ENCODE measurements at regions not wholly inside any gene's neighbourhood (a gene's known extent, or its start where the extent isn't known, plus 50 kb on each side); places are given as distances from the start of the nearest gene placed in this dataset.

GRCh38 chr10:130836344-130836743 lies 475.2 kb downstream of the TCERG1L start:
- Mint-ChIP-seq H3K27ac (no peak overlapping the region), H3K9me3 (peaks cover 3% of the 10 kb centered on the region), H3K27me3 (ENCODE audit: low read depth) (peaks cover 2% of the 10 kb centered on the region), H3K4me3 (no peak overlapping the region), H3K4me1 (ENCODE audit: low read depth) (no peaks in the 10 kb centered on the region), H3K36me3 (ENCODE audit: low read depth) (no peaks in the 10 kb centered on the region)
- DNase-seq (ENCODE audit: low spot score) = no peak

- Mint-ChIP-seq H3K27me3 (ENCODE audit: low read depth) (peaks cover 2% of the 10 kb centered on the region), H3K27ac (no peak overlapping the region), H3K9me3 (no peaks in the 10 kb centered on the region), H3K4me3 (no peak overlapping the region), H3K36me3 (ENCODE audit: low read depth) (no peaks in the 10 kb centered on the region), H3K4me1 (ENCODE audit: low read depth) (no peaks in the 10 kb centered on the region)
- no peak for DNase-seq (ENCODE audit: low spot score)
Observed at GRCh38 chr10:130843051-130843653, 468.4 kb downstream of the TCERG1L start.

GRCh38 chr10:130844310-130844709 lies 467.2 kb downstream of the TCERG1L start:
- Mint-ChIP-seq H3K36me3 (ENCODE audit: low read depth) (no peaks in the 10 kb centered on the region), H3K4me3 (no peak overlapping the region), H3K27ac (no peak overlapping the region), H3K4me1 (ENCODE audit: low read depth) (no peaks in the 10 kb centered on the region), H3K9me3 (no peaks in the 10 kb centered on the region), H3K27me3 (ENCODE audit: low read depth) (no peaks in the 10 kb centered on the region)
- DNase-seq (ENCODE audit: low spot score) = no peak

GRCh38 chr10:130847170-130847569 lies 464.4 kb downstream of the TCERG1L start:
- Mint-ChIP-seq H3K9me3 (peaks cover 4% of the 10 kb centered on the region), H3K4me1 (ENCODE audit: low read depth) (no peaks in the 10 kb centered on the region), H3K27me3 (ENCODE audit: low read depth) (no peaks in the 10 kb centered on the region), H3K4me3 (no peak overlapping the region), H3K36me3 (ENCODE audit: low read depth) (no peaks in the 10 kb centered on the region), H3K27ac (no peak overlapping the region)
- DNase-seq (ENCODE audit: low spot score) = no peak

- no peaks in the 10 kb centered on the region for H3K27me3 Mint-ChIP-seq (ENCODE audit: low read depth)
- no peaks in the 10 kb centered on the region for H3K4me1 Mint-ChIP-seq (ENCODE audit: low read depth)
- no peaks in the 10 kb centered on the region for H3K36me3 Mint-ChIP-seq (ENCODE audit: low read depth)
- no peak overlapping the region for H3K27ac Mint-ChIP-seq
- DNase-seq (ENCODE audit: low spot score) = no peak
- peaks cover 13% of the 10 kb centered on the region for H3K9me3 Mint-ChIP-seq
- H3K4me3 Mint-ChIP-seq = no peak overlapping the region
Observed at GRCh38 chr10:130848855-130849254, 462.7 kb downstream of the TCERG1L start.

GRCh38 chr10:130854151-130854550 lies 457.4 kb downstream of the TCERG1L start:
- H3K9me3 Mint-ChIP-seq = peaks cover 31% of the 10 kb centered on the region
- no peaks in the 10 kb centered on the region for H3K36me3 Mint-ChIP-seq (ENCODE audit: low read depth)
- no peaks in the 10 kb centered on the region for H3K27me3 Mint-ChIP-seq (ENCODE audit: low read depth)
- no peaks in the 10 kb centered on the region for H3K4me1 Mint-ChIP-seq (ENCODE audit: low read depth)
- no peak for DNase-seq (ENCODE audit: low spot score)
- H3K4me3 Mint-ChIP-seq = no peak overlapping the region
- no peak overlapping the region for H3K27ac Mint-ChIP-seq

- Mint-ChIP-seq H3K36me3 (ENCODE audit: low read depth) (no peaks in the 10 kb centered on the region), H3K4me1 (ENCODE audit: low read depth) (no peaks in the 10 kb centered on the region), H3K9me3 (peaks cover 25% of the 10 kb centered on the region), H3K27me3 (ENCODE audit: low read depth) (no peaks in the 10 kb centered on the region), H3K27ac (no peak overlapping the region), H3K4me3 (no peak overlapping the region)
- DNase-seq (ENCODE audit: low spot score) = no peak
Observed at GRCh38 chr10:130857631-130858295, 453.8 kb downstream of the TCERG1L start.

GRCh38 chr10:130858626-130859025 lies 452.9 kb downstream of the TCERG1L start:
- no peak overlapping the region for H3K27ac Mint-ChIP-seq
- H3K9me3 Mint-ChIP-seq = peaks cover 18% of the 10 kb centered on the region
- no peaks in the 10 kb centered on the region for H3K4me1 Mint-ChIP-seq (ENCODE audit: low read depth)
- H3K36me3 Mint-ChIP-seq (ENCODE audit: low read depth) = no peaks in the 10 kb centered on the region
- DNase-seq (ENCODE audit: low spot score) = no peak
- H3K27me3 Mint-ChIP-seq (ENCODE audit: low read depth) = no peaks in the 10 kb centered on the region
- H3K4me3 Mint-ChIP-seq = no peak overlapping the region

GRCh38 chr10:130859427-130859826 lies 452.1 kb downstream of the TCERG1L start:
- Mint-ChIP-seq H3K27ac (no peak overlapping the region), H3K4me1 (ENCODE audit: low read depth) (no peaks in the 10 kb centered on the region), H3K27me3 (ENCODE audit: low read depth) (no peaks in the 10 kb centered on the region), H3K9me3 (peaks cover 12% of the 10 kb centered on the region), H3K4me3 (no peak overlapping the region), H3K36me3 (ENCODE audit: low read depth) (no peaks in the 10 kb centered on the region)
- DNase-seq (ENCODE audit: low spot score) = no peak

GRCh38 chr10:130862122-130862521 lies 449.4 kb downstream of the TCERG1L start:
- no peak overlapping the region for H3K4me3 Mint-ChIP-seq
- H3K27ac Mint-ChIP-seq = no peak overlapping the region
- no peaks in the 10 kb centered on the region for H3K27me3 Mint-ChIP-seq (ENCODE audit: low read depth)
- no peaks in the 10 kb centered on the region for H3K4me1 Mint-ChIP-seq (ENCODE audit: low read depth)
- H3K36me3 Mint-ChIP-seq (ENCODE audit: low read depth) = no peaks in the 10 kb centered on the region
- DNase-seq (ENCODE audit: low spot score) = no peak
- no peaks in the 10 kb centered on the region for H3K9me3 Mint-ChIP-seq

- Mint-ChIP-seq H3K36me3 (ENCODE audit: low read depth) (no peaks in the 10 kb centered on the region), H3K27ac (no peak overlapping the region), H3K27me3 (ENCODE audit: low read depth) (no peaks in the 10 kb centered on the region), H3K9me3 (no peaks in the 10 kb centered on the region), H3K4me1 (ENCODE audit: low read depth) (no peaks in the 10 kb centered on the region), H3K4me3 (no peak overlapping the region)
- no peak for DNase-seq (ENCODE audit: low spot score)
Observed at GRCh38 chr10:130862626-130863025, 448.9 kb downstream of the TCERG1L start.

GRCh38 chr10:130863044-130863443 lies 448.5 kb downstream of the TCERG1L start:
- Mint-ChIP-seq H3K9me3 (no peaks in the 10 kb centered on the region), H3K36me3 (ENCODE audit: low read depth) (no peaks in the 10 kb centered on the region)
- DNase-seq (ENCODE audit: low spot score) = no peak

GRCh38 chr10:130864961-130865818 lies 446.3 kb downstream of the TCERG1L start:
- H3K36me3 Mint-ChIP-seq (ENCODE audit: low read depth) = no peaks in the 10 kb centered on the region
- no peak overlapping the region for H3K4me3 Mint-ChIP-seq
- H3K9me3 Mint-ChIP-seq = no peaks in the 10 kb centered on the region
- no peaks in the 10 kb centered on the region for H3K27me3 Mint-ChIP-seq (ENCODE audit: low read depth)
- no peak overlapping the region for H3K27ac Mint-ChIP-seq
- no peaks in the 10 kb centered on the region for H3K4me1 Mint-ChIP-seq (ENCODE audit: low read depth)
- DNase-seq (ENCODE audit: low spot score) = no peak

More at GRCh38 chr10:130863044-130863443, 448.5 kb downstream of the TCERG1L start:
- no peaks in the 10 kb centered on the region for H3K4me1 Mint-ChIP-seq (ENCODE audit: low read depth)
- H3K27ac Mint-ChIP-seq = no peak overlapping the region
- H3K27me3 Mint-ChIP-seq (ENCODE audit: low read depth) = no peaks in the 10 kb centered on the region
- no peak overlapping the region for H3K4me3 Mint-ChIP-seq

- no peak overlapping the region for H3K27ac Mint-ChIP-seq
- no peaks in the 10 kb centered on the region for H3K36me3 Mint-ChIP-seq (ENCODE audit: low read depth)
- no peaks in the 10 kb centered on the region for H3K4me1 Mint-ChIP-seq (ENCODE audit: low read depth)
- DNase-seq (ENCODE audit: low spot score) = no peak
- no peaks in the 10 kb centered on the region for H3K9me3 Mint-ChIP-seq
- no peak overlapping the region for H3K4me3 Mint-ChIP-seq
- H3K27me3 Mint-ChIP-seq (ENCODE audit: low read depth) = no peaks in the 10 kb centered on the region
Observed at GRCh38 chr10:130866857-130867256, 444.7 kb downstream of the TCERG1L start.
